ENCODE measurements at regions not wholly inside any gene's neighbourhood (a gene's known extent, or its start where the extent isn't known, plus 50 kb on each side); places are given as distances from the start of the nearest gene placed in this dataset.

DNA sequence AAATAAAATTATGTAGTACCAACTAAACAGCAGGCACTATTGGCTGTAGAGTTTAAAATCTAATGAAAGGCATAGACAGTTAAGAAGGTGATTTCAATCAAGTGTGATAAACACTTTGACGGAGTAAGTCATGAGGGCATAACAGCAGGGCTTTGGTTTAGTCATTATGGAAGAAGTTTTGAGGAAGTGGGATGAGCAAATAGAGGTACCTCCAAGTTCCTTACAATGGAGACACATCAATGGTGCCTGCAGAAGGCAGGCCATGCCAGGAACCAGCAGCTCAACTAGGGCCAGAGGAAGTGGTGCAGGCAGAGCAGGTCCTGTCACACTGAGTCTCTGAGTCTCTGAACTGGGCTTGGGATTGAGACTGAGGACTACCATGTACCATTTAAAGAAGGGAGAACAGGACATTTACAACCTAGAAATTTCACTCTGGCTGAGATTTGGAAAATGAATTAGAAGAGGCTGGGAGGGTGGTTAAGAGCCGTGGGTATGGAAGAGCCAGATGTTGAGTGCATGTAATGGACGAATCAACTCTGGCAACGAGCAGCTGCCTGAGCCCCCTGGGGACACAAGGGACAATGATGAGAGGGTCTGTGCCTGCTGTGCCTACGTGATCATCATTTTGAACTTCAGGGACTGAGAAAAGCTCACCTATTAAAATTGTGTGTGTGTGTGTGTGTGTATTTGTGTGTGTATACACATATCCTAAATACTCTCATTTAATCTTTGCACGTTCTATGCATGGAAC, 208.7 kb upstream of the POM121L12 start:
- Histone ChIP-seq H3K4me3 (ENCODE audit: low read length) (no peak overlapping the region), H3K79me2 (ENCODE audit: control insufficient read depth, insufficient read depth, low read length) (no peaks in the 10 kb centered on the region), H2AK5ac (ENCODE audit: low read length) (no peak overlapping the region), H2BK5ac (ENCODE audit: low read length) (no peak overlapping the region), H3K4me2 (ENCODE audit: low read length) (no peak overlapping the region), H4K8ac (ENCODE audit: low read depth, low read length) (no peak overlapping the region), H2BK15ac (replicated peaks; ENCODE audit: low read depth) (no peak overlapping the region), H3K27me3 (ENCODE audit: insufficient read depth, low read length, poor library complexity) (no peaks in the 10 kb centered on the region), H3K9ac (ENCODE audit: low read length) (no peak overlapping the region), H3K36me3 (ENCODE audit: control insufficient read depth, insufficient read depth, low read length) (no peaks in the 10 kb centered on the region), H3K56ac (ENCODE audit: low read length) (no peak overlapping the region), H3K27ac (ENCODE audit: low read depth, low read length) (no peak overlapping the region), H2BK120ac (ENCODE audit: low read depth, low read length) (no peak overlapping the region), H3K4ac (ENCODE audit: low read depth, low read length) (no peak overlapping the region), H3K23ac (ENCODE audit: low read length) (no peak overlapping the region), H3K79me1 (ENCODE audit: low read length) (no peaks in the 10 kb centered on the region), H3K18ac (ENCODE audit: low read length) (no peak overlapping the region), H4K5ac (ENCODE audit: low read length) (no peak overlapping the region), H3K4me1 (ENCODE audit: control insufficient read depth, low read depth, low read length) (no peaks in the 10 kb centered on the region)
- WGBS (ENCODE audit: extremely low coverage, insufficient coverage, low lambda C conversion rate) = no CpG with 5 or more reads among the region's 6 CpGs
- DNase-seq = no peak

DNA sequence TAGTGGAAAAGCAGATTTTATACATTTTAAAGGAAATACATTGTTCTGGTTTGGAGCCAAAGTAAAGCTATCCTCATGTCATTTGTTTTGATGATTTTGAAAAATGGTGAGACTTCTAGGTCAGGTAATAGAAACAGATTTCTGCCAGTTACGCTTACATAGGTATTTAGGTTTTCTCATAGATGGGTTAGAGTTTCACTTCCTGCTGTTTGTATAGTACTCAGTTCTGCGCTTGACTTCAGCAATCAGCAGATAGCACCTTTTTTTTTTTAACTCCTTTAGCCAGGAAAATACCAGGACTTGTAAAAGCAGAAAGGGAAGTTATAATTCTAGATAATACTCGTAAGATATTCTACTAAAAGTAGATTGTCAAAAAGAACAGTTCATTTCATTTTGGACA, 209.8 kb upstream of the POM121L12 start:
- no peak overlapping the region for H2BK120ac ChIP-seq (ENCODE audit: low read depth, low read length)
- H3K4me2 ChIP-seq (ENCODE audit: low read length) = no peak overlapping the region
- H3K36me3 ChIP-seq (ENCODE audit: control insufficient read depth, insufficient read depth, low read length) = no peaks in the 10 kb centered on the region
- DNase-seq = no peak
- no peak overlapping the region for H4K5ac ChIP-seq (ENCODE audit: low read length)
- H3K4ac ChIP-seq (ENCODE audit: low read depth, low read length) = no peak overlapping the region
- H3K27ac ChIP-seq (ENCODE audit: low read depth, low read length) = no peak overlapping the region
- WGBS (ENCODE audit: extremely low coverage, insufficient coverage, low lambda C conversion rate) = no CpG with 5 or more reads among the region's 3 CpGs
- H2AK5ac ChIP-seq (ENCODE audit: low read length) = no peak overlapping the region
- H2BK15ac ChIP-seq (replicated peaks; ENCODE audit: low read depth) = no peak overlapping the region
- no peak overlapping the region for H3K9ac ChIP-seq (ENCODE audit: low read length)
- no peak overlapping the region for H3K18ac ChIP-seq (ENCODE audit: low read length)
- no peaks in the 10 kb centered on the region for H3K27me3 ChIP-seq (ENCODE audit: insufficient read depth, low read length, poor library complexity)
- H4K8ac ChIP-seq (ENCODE audit: low read depth, low read length) = no peak overlapping the region
- H3K23ac ChIP-seq (ENCODE audit: low read length) = no peak overlapping the region
- H2BK5ac ChIP-seq (ENCODE audit: low read length) = no peak overlapping the region
- H3K4me3 ChIP-seq (ENCODE audit: low read length) = no peak overlapping the region
- H3K79me1 ChIP-seq (ENCODE audit: low read length) = no peaks in the 10 kb centered on the region
- no peaks in the 10 kb centered on the region for H3K79me2 ChIP-seq (ENCODE audit: control insufficient read depth, insufficient read depth, low read length)
- H3K56ac ChIP-seq (ENCODE audit: low read length) = no peak overlapping the region
- H3K4me1 ChIP-seq (ENCODE audit: control insufficient read depth, low read depth, low read length) = no peaks in the 10 kb centered on the region

GRCh38 chr7:52811537-52811936, 223.9 kb upstream of the POM121L12 start:
- Histone ChIP-seq H3K4ac (ENCODE audit: low read depth, low read length) (no peak overlapping the region), H3K4me1 (ENCODE audit: control insufficient read depth, low read depth, low read length) (no peaks in the 10 kb centered on the region), H2BK120ac (ENCODE audit: low read depth, low read length) (no peak overlapping the region), H3K27me3 (ENCODE audit: insufficient read depth, low read length, poor library complexity) (no peaks in the 10 kb centered on the region), H4K5ac (ENCODE audit: low read length) (no peak overlapping the region), H3K79me2 (ENCODE audit: control insufficient read depth, insufficient read depth, low read length) (no peaks in the 10 kb centered on the region), H3K4me3 (ENCODE audit: low read length) (no peak overlapping the region), H3K36me3 (ENCODE audit: control insufficient read depth, insufficient read depth, low read length) (no peaks in the 10 kb centered on the region), H3K56ac (ENCODE audit: low read length) (no peak overlapping the region), H3K27ac (ENCODE audit: low read depth, low read length) (no peak overlapping the region), H2AK5ac (ENCODE audit: low read length) (no peak overlapping the region), H3K79me1 (ENCODE audit: low read length) (no peaks in the 10 kb centered on the region), H4K8ac (ENCODE audit: low read depth, low read length) (no peak overlapping the region), H3K23ac (ENCODE audit: low read length) (no peak overlapping the region), H2BK5ac (ENCODE audit: low read length) (no peak overlapping the region), H3K18ac (ENCODE audit: low read length) (no peak overlapping the region), H3K4me2 (ENCODE audit: low read length) (no peak overlapping the region), H2BK15ac (replicated peaks; ENCODE audit: low read depth) (no peak overlapping the region), H3K9ac (ENCODE audit: low read length) (no peak overlapping the region)
- no peak for DNase-seq
- WGBS (ENCODE audit: extremely low coverage, insufficient coverage, low lambda C conversion rate) = no CpG with 5 or more reads among the region's 1 CpG

GRCh38 chr7:52799817-52800216, 235.6 kb upstream of the POM121L12 start:
- no peak overlapping the region for H2AK5ac ChIP-seq (ENCODE audit: low read length)
- H2BK120ac ChIP-seq (ENCODE audit: low read depth, low read length) = no peak overlapping the region
- no peak overlapping the region for H3K18ac ChIP-seq (ENCODE audit: low read length)
- DNase-seq = no peak
- no peak overlapping the region for H3K23ac ChIP-seq (ENCODE audit: low read length)
- H3K79me1 ChIP-seq (ENCODE audit: low read length) = no peaks in the 10 kb centered on the region
- no peak overlapping the region for H3K4me3 ChIP-seq (ENCODE audit: low read length)
- no peak overlapping the region for H3K27ac ChIP-seq (ENCODE audit: low read depth, low read length)
- no peaks in the 10 kb centered on the region for H3K79me2 ChIP-seq (ENCODE audit: control insufficient read depth, insufficient read depth, low read length)
- no peak overlapping the region for H2BK15ac ChIP-seq (replicated peaks; ENCODE audit: low read depth)
- H3K4ac ChIP-seq (ENCODE audit: low read depth, low read length) = no peak overlapping the region
- no peak overlapping the region for H4K8ac ChIP-seq (ENCODE audit: low read depth, low read length)
- no CpG with 5 or more reads among the region's 9 CpGs for WGBS (ENCODE audit: extremely low coverage, insufficient coverage, low lambda C conversion rate)
- no peak overlapping the region for H4K5ac ChIP-seq (ENCODE audit: low read length)
- no peaks in the 10 kb centered on the region for H3K4me1 ChIP-seq (ENCODE audit: control insufficient read depth, low read depth, low read length)
- no peak overlapping the region for H2BK5ac ChIP-seq (ENCODE audit: low read length)
- no peak overlapping the region for H3K56ac ChIP-seq (ENCODE audit: low read length)
- H3K4me2 ChIP-seq (ENCODE audit: low read length) = no peak overlapping the region
- no peaks in the 10 kb centered on the region for H3K27me3 ChIP-seq (ENCODE audit: insufficient read depth, low read length, poor library complexity)
- H3K36me3 ChIP-seq (ENCODE audit: control insufficient read depth, insufficient read depth, low read length) = no peaks in the 10 kb centered on the region
- H3K9ac ChIP-seq (ENCODE audit: low read length) = no peak overlapping the region

- no peaks in the 10 kb centered on the region for H3K4me1 ChIP-seq (ENCODE audit: control insufficient read depth, low read depth, low read length)
- no peak overlapping the region for H3K9ac ChIP-seq (ENCODE audit: low read length)
- no peaks in the 10 kb centered on the region for H3K36me3 ChIP-seq (ENCODE audit: control insufficient read depth, insufficient read depth, low read length)
- no peak overlapping the region for H3K23ac ChIP-seq (ENCODE audit: low read length)
- no peak overlapping the region for H4K5ac ChIP-seq (ENCODE audit: low read length)
- H4K8ac ChIP-seq (ENCODE audit: low read depth, low read length) = no peak overlapping the region
- no peak overlapping the region for H3K27ac ChIP-seq (ENCODE audit: low read depth, low read length)
- no peak overlapping the region for H2BK120ac ChIP-seq (ENCODE audit: low read depth, low read length)
- no peaks in the 10 kb centered on the region for H3K27me3 ChIP-seq (ENCODE audit: insufficient read depth, low read length, poor library complexity)
- H3K4me3 ChIP-seq (ENCODE audit: low read length) = no peak overlapping the region
- H3K79me2 ChIP-seq (ENCODE audit: control insufficient read depth, insufficient read depth, low read length) = no peaks in the 10 kb centered on the region
- H2BK15ac ChIP-seq (replicated peaks; ENCODE audit: low read depth) = no peak overlapping the region
- WGBS (ENCODE audit: extremely low coverage, insufficient coverage, low lambda C conversion rate) = no CpG with 5 or more reads among the region's 4 CpGs
- no peak overlapping the region for H2AK5ac ChIP-seq (ENCODE audit: low read length)
- no peak overlapping the region for H3K56ac ChIP-seq (ENCODE audit: low read length)
- no peak overlapping the region for H3K4me2 ChIP-seq (ENCODE audit: low read length)
- no peak overlapping the region for H3K18ac ChIP-seq (ENCODE audit: low read length)
- H3K79me1 ChIP-seq (ENCODE audit: low read length) = no peaks in the 10 kb centered on the region
- H2BK5ac ChIP-seq (ENCODE audit: low read length) = no peak overlapping the region
- DNase-seq = no peak
- no peak overlapping the region for H3K4ac ChIP-seq (ENCODE audit: low read depth, low read length)
Observed at GRCh38 chr7:52797801-52798200, 237.6 kb upstream of the POM121L12 start.

GRCh38 chr7:52794621-52795020, 240.8 kb upstream of the POM121L12 start:
- H3K23ac ChIP-seq (ENCODE audit: low read length) = no peak overlapping the region
- no peak for DNase-seq

More at GRCh38 chr7:52794621-52795020, 240.8 kb upstream of the POM121L12 start:
- Histone ChIP-seq H3K4me3 (ENCODE audit: low read length) (no peak overlapping the region), H4K5ac (ENCODE audit: low read length) (no peak overlapping the region), H3K18ac (ENCODE audit: low read length) (no peak overlapping the region), H4K8ac (ENCODE audit: low read depth, low read length) (no peak overlapping the region), H3K4me1 (ENCODE audit: control insufficient read depth, low read depth, low read length) (no peaks in the 10 kb centered on the region), H3K56ac (ENCODE audit: low read length) (no peak overlapping the region), H2BK5ac (ENCODE audit: low read length) (no peak overlapping the region), H3K27me3 (ENCODE audit: insufficient read depth, low read length, poor library complexity) (no peaks in the 10 kb centered on the region), H2BK120ac (ENCODE audit: low read depth, low read length) (no peak overlapping the region), H3K4me2 (ENCODE audit: low read length) (no peak overlapping the region), H3K79me1 (ENCODE audit: low read length) (no peaks in the 10 kb centered on the region), H3K9ac (ENCODE audit: low read length) (no peak overlapping the region), H3K79me2 (ENCODE audit: control insufficient read depth, insufficient read depth, low read length) (no peaks in the 10 kb centered on the region), H2BK15ac (replicated peaks; ENCODE audit: low read depth) (no peak overlapping the region), H3K27ac (ENCODE audit: low read depth, low read length) (no peak overlapping the region), H3K4ac (ENCODE audit: low read depth, low read length) (no peak overlapping the region), H2AK5ac (ENCODE audit: low read length) (no peak overlapping the region), H3K36me3 (ENCODE audit: control insufficient read depth, insufficient read depth, low read length) (no peaks in the 10 kb centered on the region)
- whole genome bisulfite sequencing (ENCODE audit: extremely low coverage, insufficient coverage, low lambda C conversion rate) = no CpG with 5 or more reads among the region's 1 CpG
